ENCODE measurements at regions not wholly inside any gene's neighbourhood (a gene's known extent, or its start where the extent isn't known, plus 50 kb on each side); places are given as distances from the start of the nearest gene placed in this dataset.

GRCh38 chr13:29925457-29926097 is 75.2 kb upstream of the UBL3 start:
- DNase-seq (ENCODE audit: low read depth) = peak; percentile 38
- no peak overlapping the region for H3K4me3 ChIP-seq (ENCODE audit: low read depth, low read length)
- TF ChIP-seq, protein P1, sequence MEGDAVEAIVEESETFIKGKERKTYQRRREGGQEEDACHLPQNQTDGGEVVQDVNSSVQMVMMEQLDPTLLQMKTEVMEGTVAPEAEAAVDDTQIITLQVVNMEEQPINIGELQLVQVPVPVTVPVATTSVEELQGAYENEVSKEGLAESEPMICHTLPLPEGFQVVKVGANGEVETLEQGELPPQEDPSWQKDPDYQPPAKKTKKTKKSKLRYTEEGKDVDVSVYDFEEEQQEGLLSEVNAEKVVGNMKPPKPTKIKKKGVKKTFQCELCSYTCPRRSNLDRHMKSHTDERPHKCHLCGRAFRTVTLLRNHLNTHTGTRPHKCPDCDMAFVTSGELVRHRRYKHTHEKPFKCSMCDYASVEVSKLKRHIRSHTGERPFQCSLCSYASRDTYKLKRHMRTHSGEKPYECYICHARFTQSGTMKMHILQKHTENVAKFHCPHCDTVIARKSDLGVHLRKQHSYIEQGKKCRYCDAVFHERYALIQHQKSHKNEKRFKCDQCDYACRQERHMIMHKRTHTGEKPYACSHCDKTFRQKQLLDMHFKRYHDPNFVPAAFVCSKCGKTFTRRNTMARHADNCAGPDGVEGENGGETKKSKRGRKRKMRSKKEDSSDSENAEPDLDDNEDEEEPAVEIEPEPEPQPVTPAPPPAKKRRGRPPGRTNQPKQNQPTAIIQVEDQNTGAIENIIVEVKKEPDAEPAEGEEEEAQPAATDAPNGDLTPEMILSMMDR (IDR thresholded peaks at IDR 0.05; ENCODE audit: low read depth, low read length, missing control alignments) = no peak
- in situ Hi-C loops (cut with HindIII; ENCODE audit: low sequenced_read_pairs) = no loop called here

GRCh38 chr13:29924482-29925350 is 74.3 kb upstream of the UBL3 start:
- in situ Hi-C loops (cut with HindIII; ENCODE audit: low sequenced_read_pairs) = loop anchor here (5.0 kb wide), 1 partner anchor 193 kb away; no protein-coding TSS in a partner anchor
- H3K4me3 ChIP-seq (ENCODE audit: low read depth, low read length) = no peak overlapping the region
- TF ChIP-seq, protein P1 (IDR thresholded peaks at IDR 0.05; ENCODE audit: low read depth, low read length, missing control alignments) = no peak
- peak; percentile 31 for DNase-seq (ENCODE audit: low read depth)

DNA sequence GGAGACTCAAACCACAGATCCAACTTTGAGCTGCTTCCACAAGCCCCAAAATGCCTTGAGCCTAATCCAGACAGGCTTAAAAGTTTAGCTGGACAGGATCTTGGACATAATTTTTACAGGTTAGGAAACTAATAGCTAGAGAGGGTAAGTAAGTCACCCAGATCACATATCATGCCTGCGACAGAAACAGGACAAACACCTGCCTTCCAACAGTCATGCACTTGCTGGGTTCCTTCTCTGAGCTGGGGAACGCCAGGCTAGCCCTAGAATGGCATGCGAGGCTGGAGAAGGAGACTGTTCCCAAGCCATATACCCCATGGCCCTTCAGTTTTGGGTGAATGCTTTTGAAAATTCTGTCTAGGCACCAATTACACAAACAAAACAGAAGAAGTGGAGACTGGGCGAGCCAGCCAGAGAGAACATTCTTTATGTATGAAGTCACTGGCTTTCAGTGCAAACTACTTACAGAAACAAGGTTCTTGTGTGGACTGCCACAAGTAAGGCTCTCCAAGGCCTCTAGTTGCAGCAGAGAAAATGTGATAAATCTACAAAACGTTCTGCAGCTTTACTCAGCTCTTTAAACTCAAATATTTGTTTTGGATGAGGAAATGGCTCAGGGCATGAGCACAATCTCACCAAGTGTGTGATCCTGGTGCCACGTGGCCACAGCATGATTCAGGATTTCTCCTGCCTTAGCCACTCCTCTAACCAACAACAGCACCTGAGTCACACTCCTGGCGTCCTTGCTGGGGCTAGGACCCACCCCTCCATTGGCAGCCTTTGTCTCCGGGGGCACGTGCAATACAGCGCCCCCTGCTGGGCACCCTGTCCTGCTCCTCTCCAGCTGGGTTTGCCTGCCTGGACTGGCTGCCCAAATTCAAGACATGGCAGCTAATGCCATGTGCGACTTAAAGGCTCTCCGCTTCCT is 73.4 kb upstream of the UBL3 start:
- H3K4me3 ChIP-seq (ENCODE audit: low read depth, low read length) = no peak overlapping the region
- DNase-seq (ENCODE audit: low read depth) = peak; percentile 96
- TF ChIP-seq, protein P1 (IDR thresholded peaks at IDR 0.05; ENCODE audit: low read depth, low read length, missing control alignments) = peak; percentile 96
- in situ Hi-C loops (cut with HindIII; ENCODE audit: low sequenced_read_pairs) = loop anchor here (5.0 kb wide), 1 partner anchor 193 kb away; no protein-coding TSS in a partner anchor

GRCh38 chr13:29922896-29923295 is 72.5 kb upstream of the UBL3 start:
- H3K4me3 ChIP-seq (ENCODE audit: low read depth, low read length) = no peak overlapping the region
- DNase-seq (ENCODE audit: low read depth) = peak; percentile 53
- in situ Hi-C loops (cut with HindIII; ENCODE audit: low sequenced_read_pairs) = loop anchor here (5.0 kb wide), 1 partner anchor 194 kb away; no protein-coding TSS in a partner anchor
- TF ChIP-seq, protein P1 (IDR thresholded peaks at IDR 0.05; ENCODE audit: low read depth, low read length, missing control alignments) = no peak

DNA sequence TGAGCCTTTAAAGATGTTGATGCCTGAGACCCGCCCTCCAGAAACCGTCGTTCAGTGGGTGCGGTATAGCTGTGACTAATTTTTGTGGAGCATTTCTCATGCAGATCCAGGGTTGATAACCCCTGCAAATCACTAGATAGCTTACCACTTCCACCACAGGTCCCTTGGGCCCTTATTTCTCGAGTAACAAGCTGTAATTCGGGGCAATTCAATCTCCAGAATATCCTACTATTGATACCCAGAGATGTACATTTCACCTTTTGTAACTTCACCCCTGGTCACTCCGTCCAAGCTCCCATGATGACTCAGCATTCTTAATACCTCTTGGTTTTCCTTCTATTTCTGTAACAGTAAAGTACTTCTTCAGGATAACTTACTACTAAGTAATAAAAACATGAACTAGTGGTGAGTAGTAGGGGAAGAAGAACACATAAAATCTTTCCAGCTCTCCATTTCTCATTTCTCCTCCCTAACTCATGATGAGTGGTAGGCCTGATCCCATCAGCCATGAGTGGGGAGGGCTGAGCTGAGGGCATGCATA is 71.9 kb upstream of the UBL3 start:
- in situ Hi-C loops (cut with HindIII; ENCODE audit: low sequenced_read_pairs) = loop anchor here (5.0 kb wide), 1 partner anchor 195 kb away; no protein-coding TSS in a partner anchor
- TF ChIP-seq, protein P1 (IDR thresholded peaks at IDR 0.05; ENCODE audit: low read depth, low read length, missing control alignments) = no peak
- H3K4me3 ChIP-seq (ENCODE audit: low read depth, low read length) = no peak overlapping the region
- no peak for DNase-seq (ENCODE audit: low read depth)
